Mesendoderm (in vitro differentiated cells): ENCODE measurements at regions not wholly inside any gene's neighbourhood (a gene's known extent, or its start where the extent isn't known, plus 50 kb on each side); places are given as distances from the start of the nearest gene placed in this dataset.

Experiments used
- DNase-seq: peaks from one replicate; pipeline ENCODE4 v3.0.0; 2013
- H2AK5ac ChIP-seq: 2 replicates; pipeline ENCODE4 v1.6.1; 2013; ENCODE audit warnings: low read length, inconsistent platforms
- H2BK120ac ChIP-seq: 2 replicates; pipeline ENCODE4 v1.6.1; 2013; ENCODE audit warnings: low read depth, mild to moderate bottlenecking, low read length, moderate library complexity, mixed read lengths
- H2BK15ac ChIP-seq: replicated peaks from 2 replicates; pipeline ENCODE4 v1.6.1; 2013; ENCODE audit warnings: low read depth, mild to moderate bottlenecking, moderate library complexity
- H2BK5ac ChIP-seq: 2 replicates; pipeline ENCODE4 v1.6.1; 2013; ENCODE audit warnings: low read length, inconsistent platforms
- H3K18ac ChIP-seq: 2 replicates; pipeline ENCODE4 v1.6.1; 2013; ENCODE audit warnings: mild to moderate bottlenecking, low read length, mixed read lengths
- H3K23ac ChIP-seq: one replicate; pipeline ENCODE4 v1.6.1; 2013; ENCODE audit warnings: low read length
- H3K27ac ChIP-seq: 2 replicates; pipeline ENCODE4 v1.5.1; 2013; ENCODE audit warnings: low read depth, mild to moderate bottlenecking, inconsistent platforms, low read length, moderate library complexity
- H3K27me3 ChIP-seq: 2 replicates; pipeline ENCODE4 v1.6.1; 2013; ENCODE audit warnings: low read length, control low read depth, mild to moderate bottlenecking, inconsistent platforms; ENCODE audit not compliant: insufficient read depth, poor library complexity
- H3K36me3 ChIP-seq: 2 replicates; pipeline ENCODE4 v1.6.1; 2013; ENCODE audit warnings: low read length, inconsistent platforms; ENCODE audit not compliant: control insufficient read depth, insufficient read depth
- H3K4ac ChIP-seq: one replicate; pipeline ENCODE4 v1.6.1; 2013; ENCODE audit warnings: low read depth, mild to moderate bottlenecking, low read length, moderate library complexity
- H3K4me1 ChIP-seq: 2 replicates; pipeline ENCODE4 v1.6.1; 2013; ENCODE audit warnings: low read depth, low read length, inconsistent platforms; ENCODE audit not compliant: control insufficient read depth
- H3K4me2 ChIP-seq: 2 replicates; pipeline ENCODE4 v1.6.1; 2013; ENCODE audit warnings: low read length
- H3K4me3 ChIP-seq: 2 replicates; pipeline ENCODE4 v1.5.1; 2013; ENCODE audit warnings: mild to moderate bottlenecking, low read length
- H3K56ac ChIP-seq: one replicate; pipeline ENCODE4 v1.6.1; 2013; ENCODE audit warnings: low read length
- H3K79me1 ChIP-seq: 2 replicates; pipeline ENCODE4 v1.6.1; 2013; ENCODE audit warnings: low read length, inconsistent platforms
- H3K79me2 ChIP-seq: 2 replicates; pipeline ENCODE4 v1.6.1; 2013; ENCODE audit warnings: mild to moderate bottlenecking, low read length; ENCODE audit not compliant: control insufficient read depth, insufficient read depth
- H3K9ac ChIP-seq: 2 replicates; pipeline ENCODE4 v1.6.1; 2013; ENCODE audit warnings: low read length, inconsistent platforms
- H4K5ac ChIP-seq: one replicate; pipeline ENCODE4 v1.6.1; 2013; ENCODE audit warnings: low read length
- H4K8ac ChIP-seq: one replicate; pipeline ENCODE4 v1.6.1; 2013; ENCODE audit warnings: low read depth, mild to moderate bottlenecking, control low read depth, low read length, moderate library complexity
- WGBS: extraction: QIAGEN DNeasy Blood & Tissue Kit; methylation state at CpG from one replicate; pipeline ENCODE4 v1.1.7; 2013; ENCODE audit warnings: low lambda C conversion rate, missing lambda C conversion rate; ENCODE audit not compliant: insufficient coverage; ENCODE audit errors: extremely low coverage; 5-methylcytosine and 5-hydroxymethylcytosine counted together

GRCh38 chr4:3672465-3672831, 93.7 kb upstream of the ADRA2C start:
- DNase-seq, result no peak
- WGBS, result no CpG with 5 or more reads among the region's 3 CpGs

DNA sequence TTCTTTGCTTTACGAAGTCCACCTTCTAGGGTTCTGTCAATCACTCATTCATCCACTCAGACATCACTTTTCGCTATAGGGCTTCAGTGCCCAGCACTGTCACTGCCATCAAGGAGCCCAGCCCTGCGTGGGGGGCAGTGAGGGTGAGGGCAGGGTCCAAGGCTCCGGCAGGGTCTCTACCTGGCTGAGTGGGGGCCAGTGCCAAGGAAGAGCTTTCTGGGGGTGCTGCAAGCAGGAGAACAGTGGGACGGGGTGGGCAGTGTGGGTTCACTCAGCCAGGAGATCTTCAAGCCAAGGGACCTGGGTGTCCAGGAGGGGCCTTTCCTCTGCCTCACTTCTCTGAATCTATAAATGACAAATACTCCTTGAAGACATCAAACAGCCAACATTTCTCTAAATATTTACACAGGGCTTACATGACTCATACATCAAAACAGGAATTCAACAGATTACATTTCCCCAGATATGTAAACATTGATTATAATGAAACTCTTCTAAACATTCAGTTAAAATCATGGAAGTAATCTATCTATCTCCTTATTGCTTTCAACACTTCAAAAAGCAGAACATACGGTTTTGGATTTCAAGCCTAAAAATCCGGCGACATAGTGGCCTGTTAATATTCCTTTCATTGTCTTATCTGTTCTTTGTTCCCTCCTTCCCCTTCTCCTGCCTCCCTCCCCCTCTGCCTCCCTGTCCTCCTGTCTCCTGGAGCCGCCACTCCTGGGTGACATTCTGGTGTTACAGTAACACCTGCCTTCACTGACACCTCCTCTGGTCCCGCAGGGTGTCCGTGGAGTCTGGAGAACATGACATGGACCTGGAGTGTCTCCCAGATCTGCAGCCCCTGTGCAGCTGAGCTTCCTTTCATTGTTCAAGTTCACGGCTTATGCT, 94.4 kb upstream of the ADRA2C start:
- H3K4me1 ChIP-seq, result no peaks in the 10 kb centered on the region
- no peak overlapping the region for H4K8ac ChIP-seq
- H3K4me2 ChIP-seq, result no peak overlapping the region
- H2BK15ac ChIP-seq, result no peak overlapping the region
- no peak overlapping the region for H2BK120ac ChIP-seq
- no peak overlapping the region for H3K56ac ChIP-seq
- no peak for DNase-seq
- no peak overlapping the region for H3K23ac ChIP-seq
- H3K79me2 ChIP-seq, result no peaks in the 10 kb centered on the region
- H4K5ac ChIP-seq, result no peak overlapping the region
- no peaks in the 10 kb centered on the region for H3K79me1 ChIP-seq
- H3K36me3 ChIP-seq, result no peaks in the 10 kb centered on the region
- H3K4me3 ChIP-seq, result no peak overlapping the region
- H3K4ac ChIP-seq, result no peak overlapping the region
- no peak overlapping the region for H3K18ac ChIP-seq
- H2AK5ac ChIP-seq, result no peak overlapping the region
- no peaks in the 10 kb centered on the region for H3K27me3 ChIP-seq
- H3K9ac ChIP-seq, result no peak overlapping the region
- no peak overlapping the region for H2BK5ac ChIP-seq
- WGBS, result no CpG with 5 or more reads among the region's 12 CpGs
- no peak overlapping the region for H3K27ac ChIP-seq

More at GRCh38 chr4:3672465-3672831, 93.7 kb upstream of the ADRA2C start:
- Histone ChIP-seq H3K79me1 (no peaks in the 10 kb centered on the region), H4K5ac (no peak overlapping the region), H2BK120ac (no peak overlapping the region), H3K18ac (no peak overlapping the region), H3K4me3 (no peak overlapping the region), H2BK15ac (no peak overlapping the region), H3K36me3 (no peaks in the 10 kb centered on the region), H2AK5ac (no peak overlapping the region), H3K4me2 (no peak overlapping the region), H4K8ac (no peak overlapping the region), H2BK5ac (no peak overlapping the region), H3K56ac (no peak overlapping the region), H3K9ac (no peak overlapping the region), H3K79me2 (no peaks in the 10 kb centered on the region), H3K4me1 (no peaks in the 10 kb centered on the region), H3K27me3 (no peaks in the 10 kb centered on the region), H3K27ac (no peak overlapping the region), H3K23ac (no peak overlapping the region), H3K4ac (no peak overlapping the region)

- Histone ChIP-seq H3K79me2 (no peaks in the 10 kb centered on the region), H3K56ac (no peak overlapping the region), H3K18ac (no peak overlapping the region), H3K27ac (no peak overlapping the region), H3K4me2 (no peak overlapping the region), H3K9ac (no peak overlapping the region), H2AK5ac (no peak overlapping the region), H3K36me3 (no peaks in the 10 kb centered on the region), H3K23ac (no peak overlapping the region), H2BK15ac (no peak overlapping the region), H3K4me3 (no peak overlapping the region), H2BK5ac (no peak overlapping the region), H3K79me1 (no peaks in the 10 kb centered on the region), H3K4ac (no peak overlapping the region), H3K27me3 (no peaks in the 10 kb centered on the region), H4K5ac (no peak overlapping the region), H2BK120ac (no peak overlapping the region), H4K8ac (no peak overlapping the region), H3K4me1 (no peaks in the 10 kb centered on the region)
- no CpG with 5 or more reads among the region's 37 CpGs for WGBS
- no peak for DNase-seq
These were observed 95.4 kb upstream of the ADRA2C start for GRCh38 chr4:3670521-3671519.

DNA sequence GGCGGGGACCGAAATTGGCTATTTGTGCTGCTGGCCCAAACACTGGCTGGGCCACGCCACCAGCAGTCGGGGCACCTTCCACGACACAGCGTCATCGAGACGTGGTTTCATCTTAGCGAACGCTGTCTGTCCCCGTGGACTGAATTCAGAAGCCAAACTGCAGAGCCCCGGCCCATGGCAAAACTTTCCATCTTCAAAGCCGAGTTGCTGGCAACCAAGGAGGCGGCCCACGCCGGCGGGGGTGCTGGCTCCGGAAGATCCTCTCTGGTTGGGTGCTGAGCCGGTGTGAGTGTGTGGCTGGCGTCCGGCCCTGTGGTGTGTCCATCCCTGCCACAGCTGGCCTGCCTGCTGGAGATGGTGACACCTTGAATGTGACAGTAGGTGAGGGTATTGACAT, 96.6 kb upstream of the ADRA2C start:
- no peak overlapping the region for H3K4me2 ChIP-seq
- H4K5ac ChIP-seq, result no peak overlapping the region
- no peak overlapping the region for H2BK15ac ChIP-seq
- no peak overlapping the region for H3K4me3 ChIP-seq
- no peaks in the 10 kb centered on the region for H3K36me3 ChIP-seq
- H3K9ac ChIP-seq, result no peak overlapping the region
- no peak overlapping the region for H2BK5ac ChIP-seq
- H2BK120ac ChIP-seq, result no peak overlapping the region
- H3K4ac ChIP-seq, result no peak overlapping the region
- H2AK5ac ChIP-seq, result no peak overlapping the region
- DNase-seq, result no peak
- H3K79me1 ChIP-seq, result no peaks in the 10 kb centered on the region
- no peak overlapping the region for H3K56ac ChIP-seq
- H3K27ac ChIP-seq, result no peak overlapping the region
- H3K4me1 ChIP-seq, result no peaks in the 10 kb centered on the region
- no CpG with 5 or more reads among the region's 21 CpGs for WGBS
- H4K8ac ChIP-seq, result no peak overlapping the region
- H3K79me2 ChIP-seq, result no peaks in the 10 kb centered on the region
- H3K27me3 ChIP-seq, result no peaks in the 10 kb centered on the region
- H3K23ac ChIP-seq, result no peak overlapping the region
- H3K18ac ChIP-seq, result no peak overlapping the region

DNA sequence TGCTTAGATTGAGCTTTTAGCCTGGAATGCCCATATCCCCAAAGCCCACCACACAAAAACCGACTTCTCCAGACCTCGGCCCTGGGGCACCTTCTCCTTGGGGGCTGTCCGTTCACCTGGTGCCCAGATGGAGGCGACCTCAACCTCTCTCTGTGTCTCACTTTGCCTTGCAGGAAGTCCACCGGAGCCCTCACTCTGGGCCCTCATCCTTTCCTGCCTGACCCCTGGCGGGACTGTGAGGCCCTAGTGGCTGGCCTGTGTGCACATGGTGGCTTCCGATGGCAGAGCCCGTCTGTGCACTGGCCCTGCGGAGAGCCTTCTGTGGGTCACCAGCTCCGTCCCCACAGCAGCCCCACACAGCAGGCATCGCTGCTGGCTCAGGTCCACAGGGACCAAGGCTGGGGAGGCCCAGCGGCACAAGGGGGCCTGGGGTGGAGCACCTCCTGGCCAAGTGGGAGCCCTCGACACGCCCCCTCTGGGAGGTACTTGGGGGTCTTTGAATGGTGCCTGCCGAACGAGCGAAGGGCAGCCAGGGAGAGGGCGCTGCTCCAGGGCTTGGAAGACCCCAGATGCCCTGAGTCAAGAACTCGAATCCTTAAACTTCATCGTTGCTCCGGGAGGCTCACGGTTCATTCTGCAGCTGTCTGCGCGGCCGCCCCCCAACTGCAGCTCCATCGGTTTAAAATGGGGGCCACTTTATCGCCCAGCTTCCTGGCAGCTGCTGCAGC, 97.2 kb upstream of the ADRA2C start:
- Histone ChIP-seq H3K18ac (no peak overlapping the region), H2BK120ac (no peak overlapping the region), H3K79me2 (no peaks in the 10 kb centered on the region), H3K23ac (no peak overlapping the region), H3K79me1 (no peaks in the 10 kb centered on the region), H3K27me3 (no peaks in the 10 kb centered on the region), H3K4me2 (no peak overlapping the region), H2BK15ac (no peak overlapping the region), H3K27ac (no peak overlapping the region), H2BK5ac (no peak overlapping the region), H3K4ac (no peak overlapping the region), H2AK5ac (no peak overlapping the region), H3K4me1 (no peaks in the 10 kb centered on the region), H3K4me3 (no peak overlapping the region), H4K5ac (no peak overlapping the region), H4K8ac (no peak overlapping the region), H3K9ac (no peak overlapping the region), H3K56ac (no peak overlapping the region), H3K36me3 (no peaks in the 10 kb centered on the region)
- DNase-seq, result peak; percentile 54
- no CpG with 5 or more reads among the region's 27 CpGs for WGBS
